Ecto neural progenitor cell (in vitro differentiated cells): ENCODE measurements at regions not wholly inside any gene's neighbourhood (a gene's known extent, or its start where the extent isn't known, plus 50 kb on each side); places are given as distances from the start of the nearest gene placed in this dataset.

ENCODE experiments used
- DNase-seq: peaks from one replicate; pipeline ENCODE4 v3.0.0-alpha.2; 2018; ENCODE audit warnings: low spot score

DNA sequence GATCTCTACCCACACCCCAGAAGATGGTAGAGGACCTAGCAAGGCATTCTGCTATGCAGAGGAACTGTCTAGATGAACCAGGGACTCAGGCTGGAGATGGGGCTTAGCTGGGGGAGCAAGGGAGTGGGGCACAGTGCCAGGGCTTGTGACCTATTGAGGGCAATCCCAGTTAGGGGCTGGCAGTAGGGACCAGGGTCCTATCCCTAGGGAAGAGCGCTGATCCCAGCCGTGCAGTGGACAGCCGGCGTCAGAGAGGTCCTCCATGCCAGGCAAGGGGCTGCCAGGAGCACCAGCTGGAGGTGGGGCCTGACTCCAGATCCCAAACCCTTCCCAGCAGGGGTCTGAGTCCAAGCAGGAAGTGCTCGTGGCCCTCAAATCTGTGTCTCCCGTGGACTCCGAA, 52.7 kb upstream of the NEURL1B start:
- DNase-seq, result no peak

- DNase-seq, result no peak
These were observed 54.0 kb upstream of the NEURL1B start for GRCh38 chr5:172587061-172587405.

DNA sequence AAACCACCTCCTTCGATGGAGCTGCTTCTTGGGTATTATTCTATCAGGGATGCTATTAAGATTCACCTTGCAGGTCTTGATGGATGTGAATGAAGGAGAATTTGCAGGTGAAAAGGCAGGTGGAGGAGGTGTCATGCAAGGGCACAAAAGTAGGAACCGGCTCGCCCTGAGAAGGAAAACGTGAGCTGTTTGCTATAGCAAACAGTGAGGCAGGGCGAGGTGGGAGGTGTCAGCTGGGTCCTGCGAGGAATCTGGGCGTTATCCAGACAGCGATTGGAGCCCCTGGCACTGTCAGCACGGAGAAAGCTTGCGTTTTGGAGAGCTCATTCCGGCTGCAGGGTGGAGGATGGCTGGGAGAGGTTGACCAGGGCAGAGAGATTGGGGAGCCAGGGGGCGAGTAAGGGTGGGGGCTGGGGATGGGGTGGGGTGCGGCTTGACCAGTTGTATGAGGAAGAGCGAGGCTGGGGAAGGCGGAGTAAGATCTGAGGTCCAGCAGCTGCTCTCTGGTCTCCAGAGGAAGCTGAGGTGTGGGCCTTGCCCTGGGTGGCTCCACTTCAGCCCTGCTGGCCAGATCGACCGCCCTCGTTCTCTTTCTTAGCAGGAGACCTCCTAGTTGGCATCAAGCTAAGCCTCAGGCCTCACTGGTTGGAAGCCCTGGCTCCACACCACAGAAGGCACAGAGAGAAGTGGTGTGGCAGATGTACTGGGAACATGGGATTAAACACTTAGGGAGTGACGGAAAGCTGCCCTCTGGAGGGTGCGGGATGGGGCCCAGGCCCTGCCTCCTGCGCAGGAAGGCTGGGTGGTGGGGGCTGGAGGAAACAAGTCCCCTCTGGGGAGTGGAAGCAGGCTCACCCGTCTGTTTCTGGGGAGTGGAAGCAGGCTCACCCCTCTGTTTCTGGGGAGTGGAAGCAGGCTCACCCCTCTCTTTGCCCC, 54.7 kb upstream of the NEURL1B start:
- DNase-seq, result no peak

DNA sequence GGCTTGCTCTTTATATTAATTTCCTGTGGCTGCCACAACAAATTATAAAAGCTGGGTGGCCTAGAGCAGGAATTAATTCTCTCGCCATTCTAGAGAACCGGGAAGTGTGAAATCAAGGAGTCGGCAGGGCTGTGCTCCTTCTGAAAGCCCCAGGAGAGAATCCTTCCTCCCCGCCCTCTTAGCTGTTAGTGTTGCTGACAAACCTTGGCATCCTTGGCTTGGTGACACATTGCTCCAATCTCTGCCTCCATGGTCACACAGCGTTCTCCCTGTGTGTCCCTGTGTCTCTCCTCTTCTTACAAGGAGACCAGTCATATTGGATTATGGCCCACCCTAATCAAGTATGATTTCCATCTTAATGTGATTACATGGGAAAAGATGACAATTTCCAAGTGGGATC, 55.9 kb upstream of the NEURL1B start:
- DNase-seq, result no peak

DNA sequence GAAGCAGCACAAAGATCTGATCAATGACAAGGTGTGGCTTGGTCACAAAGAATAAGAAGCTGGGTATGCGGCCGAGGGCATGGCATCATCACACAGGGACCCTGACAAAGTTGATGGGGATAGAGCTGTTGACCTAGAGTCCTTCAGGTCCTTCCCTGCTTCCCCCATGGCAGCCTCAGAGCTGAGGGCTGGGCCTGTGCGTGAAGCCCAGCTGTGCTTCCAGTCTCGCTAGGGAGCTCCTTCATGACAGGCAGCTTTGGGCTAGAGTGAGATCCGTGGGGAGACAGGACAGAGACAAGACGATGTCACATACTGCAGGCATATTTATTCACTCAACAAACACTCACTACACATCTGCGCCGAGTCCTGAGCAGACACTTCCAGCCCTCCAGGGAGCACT, 56.4 kb upstream of the NEURL1B start:
- DNase-seq, result no peak

DNA sequence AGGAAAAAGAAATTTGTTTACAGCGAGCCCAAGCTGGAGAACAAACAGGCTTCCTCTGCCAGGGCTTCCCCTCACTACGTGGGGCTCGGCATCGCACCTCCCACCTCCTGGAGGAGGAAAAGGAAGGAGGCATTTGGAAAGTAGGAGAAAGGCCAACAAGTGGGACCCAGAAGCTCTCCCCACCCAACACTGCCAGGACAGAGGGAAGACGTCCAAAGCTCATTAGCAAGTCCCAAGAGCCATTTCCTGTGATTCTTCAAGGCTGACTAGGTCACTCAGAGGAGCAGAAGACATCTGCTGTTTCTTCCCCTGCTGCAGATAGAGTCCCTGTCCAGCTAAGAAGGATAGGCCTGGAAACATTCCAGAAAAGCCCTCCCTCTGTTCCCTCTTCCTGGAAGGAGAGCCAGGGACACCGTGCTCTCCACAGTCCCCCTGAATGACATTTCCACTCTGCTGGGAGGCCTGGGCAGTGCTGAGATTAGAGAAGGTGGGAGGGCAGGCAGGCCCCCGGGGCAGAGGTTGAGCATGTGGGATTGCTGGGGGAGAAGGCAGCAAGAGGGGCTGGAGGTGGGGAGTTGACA, 57.0 kb upstream of the NEURL1B start:
- no peak for DNase-seq

DNA sequence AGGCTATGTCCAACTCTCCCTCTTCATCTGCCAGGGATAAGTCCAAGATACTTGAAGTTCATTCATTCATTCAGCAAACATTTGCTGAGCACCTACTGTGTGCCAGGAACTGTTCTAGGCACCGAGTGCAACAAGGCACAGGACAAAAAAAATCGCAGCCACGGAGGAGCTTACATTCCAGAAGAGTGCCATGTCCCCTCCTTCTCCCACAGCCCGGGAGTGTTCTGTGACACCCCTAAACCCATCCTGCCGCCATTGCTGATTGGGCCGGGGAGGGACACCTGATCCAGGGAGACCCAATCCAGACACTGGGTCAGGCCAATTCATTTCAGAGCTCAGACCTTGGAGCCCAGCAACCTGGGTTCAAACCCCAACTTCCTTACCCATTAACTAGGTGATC, 58.1 kb upstream of the NEURL1B start:
- no peak for DNase-seq

DNA sequence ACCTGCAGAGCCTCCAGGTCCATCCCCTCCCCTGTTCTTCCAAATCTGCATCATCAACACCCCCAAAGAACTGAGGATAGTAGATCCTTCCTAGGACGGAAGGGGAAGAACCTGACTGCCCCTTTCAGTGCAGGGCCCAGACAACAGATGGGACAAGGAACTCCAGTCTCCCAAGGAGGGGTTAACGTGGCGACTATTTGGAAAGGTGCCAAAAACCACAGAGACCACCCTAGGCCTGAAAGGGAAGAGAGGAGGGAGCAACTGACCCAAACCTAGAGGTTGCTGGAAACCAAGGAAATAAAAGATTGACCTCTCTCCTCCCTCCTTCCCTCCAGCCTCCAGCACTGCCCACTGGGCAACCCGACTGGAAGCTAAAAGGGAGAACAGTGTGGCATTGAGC, 59.7 kb upstream of the NEURL1B start:
- DNase-seq, result no peak

GRCh38 chr5:172579403-172579990, 61.6 kb upstream of the NEURL1B start:
- no peak for DNase-seq

DNA sequence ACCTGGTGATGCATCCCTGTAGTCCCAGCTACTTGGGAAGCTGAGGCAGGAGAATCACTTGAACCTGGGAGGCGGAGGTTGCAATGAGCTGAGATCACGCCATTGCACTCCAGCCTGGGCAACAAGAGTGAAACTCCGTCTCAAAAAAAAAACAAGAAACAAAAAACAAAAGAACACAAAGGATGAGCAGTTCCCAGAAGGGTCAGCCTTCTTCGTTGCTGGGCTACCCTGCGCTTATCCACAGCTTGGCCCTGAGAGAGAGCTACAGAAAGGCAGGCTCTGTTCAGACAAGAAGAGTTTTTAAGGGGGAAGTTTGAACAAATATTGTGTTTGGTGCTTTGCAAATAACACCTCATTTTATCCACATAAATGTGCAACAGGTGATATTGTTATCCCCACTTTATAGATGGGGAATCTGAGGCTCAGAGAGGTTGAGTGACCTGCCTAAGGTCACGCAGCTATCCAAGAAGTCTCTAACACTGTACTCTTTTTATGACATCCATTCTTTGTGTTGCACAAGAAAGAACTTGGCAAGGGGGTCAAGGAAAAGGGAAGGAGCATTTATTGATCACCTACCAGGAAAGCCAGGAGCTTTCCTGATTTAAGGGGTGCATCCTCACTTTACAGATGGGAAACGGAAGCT, 63.7 kb upstream of the NEURL1B start:
- DNase-seq, result no peak

GRCh38 chr5:172575816-172576545, 65.1 kb upstream of the NEURL1B start:
- DNase-seq, result no peak

- DNase-seq, result no peak
These were observed 65.6 kb upstream of the NEURL1B start for GRCh38 chr5:172575416-172575815.

DNA sequence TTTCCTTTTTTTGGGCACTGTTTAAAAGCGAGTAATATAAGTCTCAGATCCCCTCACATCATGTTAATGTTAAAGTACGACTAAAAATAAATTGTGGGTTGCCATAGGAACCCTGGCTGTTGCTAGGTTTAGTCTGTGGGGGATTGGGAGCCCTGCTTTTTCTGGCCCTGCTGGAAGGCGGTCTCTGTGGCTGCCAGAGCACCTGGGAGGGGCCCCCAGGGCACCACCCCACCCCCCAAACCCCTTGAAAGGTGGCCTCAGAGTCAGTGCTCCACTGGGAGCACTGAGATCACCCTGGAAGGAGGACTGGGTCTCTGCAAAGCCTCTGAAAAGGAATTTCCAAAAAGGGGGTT, 66.2 kb upstream of the NEURL1B start:
- no peak for DNase-seq

DNA sequence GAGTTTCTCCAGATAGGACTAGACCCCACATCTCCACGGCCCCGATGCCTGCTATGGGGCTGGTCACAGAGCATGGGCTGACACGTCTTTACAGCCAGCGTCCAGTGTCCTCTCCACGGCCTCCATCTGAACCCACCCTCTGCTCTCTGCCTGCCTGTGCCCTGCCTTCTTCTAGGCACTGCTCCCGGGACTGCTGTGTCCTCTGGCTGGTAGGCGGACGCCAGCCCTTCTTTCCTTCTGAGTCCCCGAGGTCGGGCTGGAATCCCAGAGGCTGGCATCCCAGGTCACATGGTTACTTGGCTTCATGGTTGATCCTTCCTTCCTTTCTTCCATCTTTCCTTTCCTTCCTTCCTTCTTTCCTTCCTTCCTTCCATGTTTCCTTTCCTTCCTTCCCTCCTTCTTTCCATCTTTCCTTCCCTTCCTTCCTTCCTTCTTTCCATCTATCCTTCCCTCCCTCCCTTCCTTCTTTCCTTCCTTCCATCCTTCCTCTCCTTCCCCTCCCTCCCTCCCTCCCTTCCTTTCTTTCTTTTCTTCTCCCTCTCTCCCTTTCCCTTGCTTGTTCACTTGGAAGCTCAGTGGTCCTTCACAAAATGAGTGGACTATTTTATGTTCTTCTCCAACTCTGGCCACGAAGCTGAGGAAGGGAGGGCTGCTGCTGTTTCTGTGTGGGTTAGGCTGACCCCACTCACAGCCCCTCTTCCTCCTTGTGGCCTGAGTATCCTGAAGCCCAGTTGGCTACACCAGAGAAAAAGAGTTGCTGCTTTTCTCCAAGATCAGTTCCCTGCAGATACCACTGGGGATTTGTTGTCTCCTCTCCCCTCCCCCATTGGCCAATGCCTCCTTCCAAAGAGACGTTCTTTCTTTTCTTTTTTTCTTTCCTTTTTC, 66.8 kb upstream of the NEURL1B start:
- DNase-seq, result no peak

DNA sequence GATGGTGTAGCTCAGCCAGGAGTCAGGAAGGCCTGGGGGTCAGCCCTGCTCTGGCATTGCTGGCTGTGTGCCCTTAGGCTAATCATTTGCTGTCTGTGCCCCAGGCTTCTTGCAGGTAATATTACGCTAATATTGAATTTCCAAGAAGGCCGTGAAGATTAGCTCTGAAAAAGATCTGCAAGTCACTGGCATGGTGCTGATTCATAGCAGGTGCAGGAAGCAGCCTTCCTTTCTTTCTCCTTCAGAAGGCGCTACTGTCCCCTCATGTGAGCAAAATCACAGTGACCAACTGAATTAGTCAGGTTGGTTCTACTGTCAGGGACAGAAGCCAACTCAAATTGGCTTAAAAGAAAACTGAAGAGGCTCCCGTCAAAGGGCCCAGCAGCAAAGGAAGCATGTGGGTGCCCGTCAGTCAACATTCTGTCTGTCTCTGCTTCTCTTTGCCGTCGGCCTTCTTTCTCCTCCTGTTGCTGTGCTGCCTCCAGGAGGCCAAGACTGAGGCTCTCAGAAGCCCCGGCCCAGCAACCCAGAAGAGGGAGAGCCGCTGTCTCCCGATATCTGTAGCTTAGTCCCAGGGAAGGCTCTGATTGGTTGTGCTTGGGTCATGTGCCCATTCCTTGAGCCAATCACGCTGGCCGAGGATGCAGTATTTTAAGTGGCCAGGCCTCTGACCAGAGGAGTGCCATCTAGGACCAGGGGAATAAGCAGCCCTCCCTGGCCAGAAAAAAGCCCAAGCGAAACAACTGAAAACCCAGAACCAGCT, 67.8 kb upstream of the NEURL1B start:
- no peak for DNase-seq

DNA sequence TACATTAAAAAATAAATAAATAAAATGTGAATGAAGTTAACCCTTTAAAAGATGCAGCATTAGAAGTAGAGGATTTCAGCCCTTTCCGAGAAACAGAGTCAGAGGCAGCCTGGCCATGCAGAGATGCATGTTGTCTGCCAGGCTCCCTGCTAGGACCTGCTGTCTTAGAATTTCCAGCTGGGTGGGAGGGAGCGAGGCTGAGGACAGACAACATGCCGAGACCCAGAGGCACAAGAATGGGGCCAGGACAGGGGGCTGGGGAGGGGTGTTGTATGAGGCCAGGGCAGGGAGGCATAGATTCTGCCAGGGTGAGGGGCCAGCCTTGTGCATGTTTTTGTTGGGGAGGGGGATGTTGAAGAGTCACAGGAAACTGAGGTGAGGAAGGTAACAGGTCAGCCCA, 68.6 kb upstream of the NEURL1B start:
- no peak for DNase-seq

DNA sequence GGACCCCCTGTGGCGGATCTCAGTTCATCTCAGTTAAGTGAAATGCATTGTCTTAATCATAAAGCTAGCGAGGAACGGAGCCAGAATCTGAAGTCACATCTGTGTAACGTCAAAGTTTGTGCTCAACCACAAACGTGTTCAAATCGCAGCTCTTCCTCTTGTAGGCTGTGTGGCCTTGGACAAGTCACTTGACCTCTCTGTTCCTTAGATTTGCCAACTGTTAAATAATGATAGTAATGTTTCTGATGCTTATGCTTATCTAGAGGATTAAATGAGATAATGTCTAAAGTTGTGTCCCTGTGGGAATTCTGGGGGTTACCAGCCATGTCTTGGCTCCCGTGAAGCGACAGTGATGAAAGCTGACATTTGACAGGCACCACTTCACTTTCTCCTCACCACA, 69.2 kb upstream of the NEURL1B start:
- DNase-seq, result no peak

- no peak for DNase-seq
These were observed 69.7 kb upstream of the NEURL1B start for GRCh38 chr5:172571413-172571812.

DNA sequence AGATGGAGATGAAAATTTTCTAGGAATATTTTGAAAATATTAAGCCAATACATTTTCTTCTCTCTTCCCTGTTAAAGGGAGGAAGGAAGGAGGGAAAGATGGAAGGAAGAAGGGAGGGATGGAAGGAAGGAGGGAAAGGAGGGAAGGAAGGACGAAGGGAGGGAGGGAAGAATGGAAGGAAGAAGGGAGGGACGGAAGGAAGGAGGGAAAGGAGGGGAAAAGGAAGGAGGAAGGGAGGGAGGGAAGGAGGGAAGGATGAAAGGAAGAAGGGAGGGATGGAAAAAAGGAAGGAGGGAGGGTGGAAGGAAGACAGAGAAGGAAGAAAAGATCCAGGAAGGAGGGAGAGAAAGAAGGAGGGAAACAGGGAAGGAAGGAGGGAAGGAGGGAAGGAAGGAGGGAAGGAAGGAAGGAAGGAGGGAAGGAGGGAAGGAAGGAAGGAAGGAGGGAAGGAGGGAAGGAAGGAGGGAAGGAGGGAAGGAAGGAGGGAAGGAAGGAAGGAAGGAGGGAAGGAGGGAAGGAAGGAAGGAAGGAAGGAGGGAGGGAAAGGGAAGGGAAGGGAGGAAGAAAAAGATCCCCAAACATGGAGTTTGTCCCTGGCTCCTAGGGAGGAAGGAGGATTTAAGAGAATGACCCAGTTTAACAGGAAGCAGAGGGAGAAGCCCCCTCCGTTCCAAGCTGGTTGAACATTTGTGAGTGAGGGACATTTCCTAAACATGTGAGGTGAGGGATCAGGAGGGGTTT, 70.3 kb upstream of the NEURL1B start:
- no peak for DNase-seq
